ENCODE measurements at regions not wholly inside any gene's neighbourhood (a gene's known extent, or its start where the extent isn't known, plus 50 kb on each side); places are given as distances from the start of the nearest gene placed in this dataset.

DNA sequence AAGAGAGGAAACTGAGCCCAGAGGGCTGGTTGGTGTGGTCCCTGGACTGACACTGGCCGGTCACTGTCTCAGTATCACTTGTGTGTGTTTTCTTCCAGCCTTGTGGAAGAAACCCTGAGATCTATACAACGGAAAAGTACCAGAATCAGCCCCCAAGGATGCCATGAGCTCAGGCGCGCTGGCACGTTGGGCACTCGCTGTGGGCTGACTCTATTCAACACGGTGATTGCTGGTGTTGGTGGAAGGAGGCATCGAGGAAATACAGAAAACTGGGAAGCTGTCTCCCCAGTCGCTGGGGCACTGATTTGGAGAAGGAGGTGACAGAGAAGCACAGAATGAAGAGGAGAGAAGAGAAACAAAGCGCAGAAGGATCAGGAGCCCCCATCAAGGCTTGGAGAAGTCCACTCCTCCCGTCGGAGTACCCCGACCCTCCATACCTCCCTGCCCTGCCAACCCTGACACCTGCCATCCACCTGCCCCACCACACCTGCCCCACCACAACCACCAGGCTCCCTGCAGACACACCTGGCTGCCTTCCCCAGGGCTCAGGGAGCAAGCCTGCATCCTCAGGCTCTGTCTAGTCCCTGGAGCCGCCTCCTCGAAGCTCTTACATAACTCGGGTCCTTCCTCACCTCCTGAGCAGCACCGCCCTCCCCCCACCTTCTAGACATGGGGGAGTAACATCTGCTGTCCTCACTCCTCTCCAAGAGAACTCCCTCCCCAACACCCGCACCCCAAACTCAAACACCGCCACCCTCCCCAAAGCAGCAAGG is 66.5 kb downstream of the RBFOX3 start (continued):
- TF ChIP-seq, protein P1, sequence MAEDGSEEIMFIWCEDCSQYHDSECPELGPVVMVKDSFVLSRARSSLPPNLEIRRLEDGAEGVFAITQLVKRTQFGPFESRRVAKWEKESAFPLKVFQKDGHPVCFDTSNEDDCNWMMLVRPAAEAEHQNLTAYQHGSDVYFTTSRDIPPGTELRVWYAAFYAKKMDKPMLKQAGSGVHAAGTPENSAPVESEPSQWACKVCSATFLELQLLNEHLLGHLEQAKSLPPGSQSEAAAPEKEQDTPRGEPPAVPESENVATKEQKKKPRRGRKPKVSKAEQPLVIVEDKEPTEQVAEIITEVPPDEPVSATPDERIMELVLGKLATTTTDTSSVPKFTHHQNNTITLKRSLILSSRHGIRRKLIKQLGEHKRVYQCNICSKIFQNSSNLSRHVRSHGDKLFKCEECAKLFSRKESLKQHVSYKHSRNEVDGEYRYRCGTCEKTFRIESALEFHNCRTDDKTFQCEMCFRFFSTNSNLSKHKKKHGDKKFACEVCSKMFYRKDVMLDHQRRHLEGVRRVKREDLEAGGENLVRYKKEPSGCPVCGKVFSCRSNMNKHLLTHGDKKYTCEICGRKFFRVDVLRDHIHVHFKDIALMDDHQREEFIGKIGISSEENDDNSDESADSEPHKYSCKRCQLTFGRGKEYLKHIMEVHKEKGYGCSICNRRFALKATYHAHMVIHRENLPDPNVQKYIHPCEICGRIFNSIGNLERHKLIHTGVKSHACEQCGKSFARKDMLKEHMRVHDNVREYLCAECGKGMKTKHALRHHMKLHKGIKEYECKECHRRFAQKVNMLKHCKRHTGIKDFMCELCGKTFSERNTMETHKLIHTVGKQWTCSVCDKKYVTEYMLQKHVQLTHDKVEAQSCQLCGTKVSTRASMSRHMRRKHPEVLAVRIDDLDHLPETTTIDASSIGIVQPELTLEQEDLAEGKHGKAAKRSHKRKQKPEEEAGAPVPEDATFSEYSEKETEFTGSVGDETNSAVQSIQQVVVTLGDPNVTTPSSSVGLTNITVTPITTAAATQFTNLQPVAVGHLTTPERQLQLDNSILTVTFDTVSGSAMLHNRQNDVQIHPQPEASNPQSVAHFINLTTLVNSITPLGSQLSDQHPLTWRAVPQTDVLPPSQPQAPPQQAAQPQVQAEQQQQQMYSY (CRISPR knock-in tag; IDR thresholded peaks at IDR 0.05) = no peak
- TF ChIP-seq HMGA2 (CRISPR knock-in tag; IDR thresholded peaks at IDR 0.05) = no peak
- no peak for TF ChIP-seq ZNF416 (CRISPR knock-in tag; IDR thresholded peaks at IDR 0.05)
- no peak for TF ChIP-seq MYBL2 (CRISPR knock-in tag; IDR thresholded peaks at IDR 0.05)
- TF ChIP-seq RORB (CRISPR knock-in tag; IDR thresholded peaks at IDR 0.05) = no peak
- TF ChIP-seq ZNF317 (CRISPR knock-in tag; IDR thresholded peaks at IDR 0.05; ENCODE audit: borderline replicate concordance, low read depth) = no peak
- TF ChIP-seq IRF2 (CRISPR knock-in tag; IDR thresholded peaks at IDR 0.05; ENCODE audit: borderline replicate concordance, low read depth) = no peak

DNA sequence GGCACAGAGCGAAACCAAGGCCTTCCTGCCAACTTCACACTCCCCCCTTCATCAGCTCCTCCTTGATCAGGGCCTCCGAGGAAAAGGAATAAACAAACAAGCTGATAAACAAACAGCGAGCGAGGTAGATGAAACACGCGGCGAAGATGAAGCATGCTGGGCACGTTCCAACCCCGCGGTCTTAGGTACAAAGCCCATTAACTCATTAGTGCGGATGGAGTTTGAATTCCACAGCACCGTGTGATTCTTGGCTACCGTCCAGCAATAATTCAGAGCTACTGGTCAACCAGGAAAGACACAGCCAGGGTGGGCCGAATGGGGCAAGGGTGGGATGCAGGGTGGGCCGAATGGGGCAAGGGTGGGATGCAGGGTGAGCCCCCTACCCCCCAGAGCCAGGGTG is 67.3 kb downstream of the RBFOX3 start:
- no peak for DNase-seq (ENCODE audit: low spot score)
- no peak for ATAC-seq
- Mint-ChIP-seq H3K27me3 (ENCODE audit: low read depth) (no peaks in the 10 kb centered on the region), H3K4me3 (no peak overlapping the region), H3K27ac (no peak overlapping the region), H3K9me3 (peaks cover 2% of the 10 kb centered on the region; the same call in 1 of the 2 replicates), H3K36me3 (no peaks in the 10 kb centered on the region), H3K4me1 (no peaks in the 10 kb centered on the region)
- TF ChIP-seq, protein P2, sequence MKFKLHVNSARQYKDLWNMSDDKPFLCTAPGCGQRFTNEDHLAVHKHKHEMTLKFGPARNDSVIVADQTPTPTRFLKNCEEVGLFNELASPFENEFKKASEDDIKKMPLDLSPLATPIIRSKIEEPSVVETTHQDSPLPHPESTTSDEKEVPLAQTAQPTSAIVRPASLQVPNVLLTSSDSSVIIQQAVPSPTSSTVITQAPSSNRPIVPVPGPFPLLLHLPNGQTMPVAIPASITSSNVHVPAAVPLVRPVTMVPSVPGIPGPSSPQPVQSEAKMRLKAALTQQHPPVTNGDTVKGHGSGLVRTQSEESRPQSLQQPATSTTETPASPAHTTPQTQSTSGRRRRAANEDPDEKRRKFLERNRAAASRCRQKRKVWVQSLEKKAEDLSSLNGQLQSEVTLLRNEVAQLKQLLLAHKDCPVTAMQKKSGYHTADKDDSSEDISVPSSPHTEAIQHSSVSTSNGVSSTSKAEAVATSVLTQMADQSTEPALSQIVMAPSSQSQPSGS (CRISPR knock-in tag; IDR thresholded peaks at IDR 0.05; ENCODE audit: borderline replicate concordance, low read depth) = no peak
- TF ChIP-seq GRHL2 (CRISPR knock-in tag; IDR thresholded peaks at IDR 0.05; ENCODE audit: insufficient replicate concordance, severe bottlenecking) = no peak
- no peak for TF ChIP-seq EMX1 (CRISPR knock-in tag; IDR thresholded peaks at IDR 0.05)
- no peak for TF ChIP-seq NR2C2 (CRISPR knock-in tag; IDR thresholded peaks at IDR 0.05)
- no peak for TF ChIP-seq ZNF317 (CRISPR knock-in tag; IDR thresholded peaks at IDR 0.05; ENCODE audit: borderline replicate concordance, low read depth)
- TF ChIP-seq, protein P3, sequence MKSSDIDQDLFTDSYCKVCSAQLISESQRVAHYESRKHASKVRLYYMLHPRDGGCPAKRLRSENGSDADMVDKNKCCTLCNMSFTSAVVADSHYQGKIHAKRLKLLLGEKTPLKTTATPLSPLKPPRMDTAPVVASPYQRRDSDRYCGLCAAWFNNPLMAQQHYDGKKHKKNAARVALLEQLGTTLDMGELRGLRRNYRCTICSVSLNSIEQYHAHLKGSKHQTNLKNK (CRISPR knock-in tag; IDR thresholded peaks at IDR 0.05) = no peak
- TF ChIP-seq ZNF121 (CRISPR knock-in tag; IDR thresholded peaks at IDR 0.05) = no peak
- no peak for TF ChIP-seq TEAD4 (CRISPR knock-in tag; IDR thresholded peaks at IDR 0.05)
- no peak for TF ChIP-seq NFATC4 (CRISPR knock-in tag; IDR thresholded peaks at IDR 0.05)
- TF ChIP-seq, protein P4, sequence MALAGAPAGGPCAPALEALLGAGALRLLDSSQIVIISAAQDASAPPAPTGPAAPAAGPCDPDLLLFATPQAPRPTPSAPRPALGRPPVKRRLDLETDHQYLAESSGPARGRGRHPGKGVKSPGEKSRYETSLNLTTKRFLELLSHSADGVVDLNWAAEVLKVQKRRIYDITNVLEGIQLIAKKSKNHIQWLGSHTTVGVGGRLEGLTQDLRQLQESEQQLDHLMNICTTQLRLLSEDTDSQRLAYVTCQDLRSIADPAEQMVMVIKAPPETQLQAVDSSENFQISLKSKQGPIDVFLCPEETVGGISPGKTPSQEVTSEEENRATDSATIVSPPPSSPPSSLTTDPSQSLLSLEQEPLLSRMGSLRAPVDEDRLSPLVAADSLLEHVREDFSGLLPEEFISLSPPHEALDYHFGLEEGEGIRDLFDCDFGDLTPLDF (CRISPR knock-in tag; IDR thresholded peaks at IDR 0.05) = no peak
- CTCF ChIA-PET = interaction anchor here (0.6 kb wide), 1 partner anchor 76 kb away, joined by 3 read pairs; no protein-coding TSS in a partner anchor
- POLR2A ChIA-PET = no interaction called here

DNA sequence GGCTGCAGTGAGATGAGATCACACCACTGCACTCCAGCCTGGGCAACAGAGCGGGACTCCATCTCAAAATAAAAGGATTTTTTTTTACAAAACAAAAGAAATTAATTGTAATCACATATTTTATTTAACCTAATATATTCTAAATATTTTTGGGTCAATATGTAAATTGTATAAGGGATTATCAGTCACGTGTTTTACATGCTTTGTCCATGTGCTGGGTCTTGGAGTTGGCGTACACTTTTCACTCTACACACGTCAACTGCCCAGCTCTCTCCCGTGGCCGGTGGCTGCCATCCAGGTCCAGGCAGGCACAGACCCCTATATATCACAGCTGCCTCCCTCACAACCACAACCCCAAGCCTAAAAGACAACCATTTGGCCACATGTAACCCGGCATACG is 68.1 kb downstream of the RBFOX3 start:
- no peak for ATAC-seq

More for the DNA sequence above, 68.1 kb downstream of the RBFOX3 start:
- CTCF ChIA-PET = no interaction called here
- Mint-ChIP-seq H3K4me1 (no peaks in the 10 kb centered on the region), H3K27ac (no peak overlapping the region), H3K27me3 (ENCODE audit: low read depth) (no peaks in the 10 kb centered on the region), H3K4me3 (no peak overlapping the region), H3K36me3 (no peaks in the 10 kb centered on the region), H3K9me3 (peaks cover 5% of the 10 kb centered on the region; the same call in 1 of the 2 replicates)
- no peak for DNase-seq (ENCODE audit: low spot score)
- TF ChIP-seq ZNF121 (CRISPR knock-in tag; IDR thresholded peaks at IDR 0.05) = no peak
- no peak for TF ChIP-seq GTF2I (CRISPR knock-in tag; conservative IDR thresholded peaks at IDR 0.05)
- TF ChIP-seq, protein P5, sequence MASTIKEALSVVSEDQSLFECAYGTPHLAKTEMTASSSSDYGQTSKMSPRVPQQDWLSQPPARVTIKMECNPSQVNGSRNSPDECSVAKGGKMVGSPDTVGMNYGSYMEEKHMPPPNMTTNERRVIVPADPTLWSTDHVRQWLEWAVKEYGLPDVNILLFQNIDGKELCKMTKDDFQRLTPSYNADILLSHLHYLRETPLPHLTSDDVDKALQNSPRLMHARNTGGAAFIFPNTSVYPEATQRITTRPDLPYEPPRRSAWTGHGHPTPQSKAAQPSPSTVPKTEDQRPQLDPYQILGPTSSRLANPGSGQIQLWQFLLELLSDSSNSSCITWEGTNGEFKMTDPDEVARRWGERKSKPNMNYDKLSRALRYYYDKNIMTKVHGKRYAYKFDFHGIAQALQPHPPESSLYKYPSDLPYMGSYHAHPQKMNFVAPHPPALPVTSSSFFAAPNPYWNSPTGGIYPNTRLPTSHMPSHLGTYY (CRISPR knock-in tag; IDR thresholded peaks at IDR 0.05) = no peak
- no peak for TF ChIP-seq JUN (CRISPR knock-in tag; IDR thresholded peaks at IDR 0.05)
- no peak for TF ChIP-seq NR2C2 (CRISPR knock-in tag; IDR thresholded peaks at IDR 0.05)
- POLR2A ChIA-PET = interaction anchor here (0.7 kb wide), 1 partner anchor 1843 kb away, joined by 3 read pairs; no protein-coding TSS in a partner anchor

All from WTC11 (cell line).